NCI-H1105 (cell line): ENCODE measurements at regions not wholly inside any gene's neighbourhood (a gene's known extent, or its start where the extent isn't known, plus 50 kb on each side); places are given as distances from the start of the nearest gene placed in this dataset.

Experiments
- DNase-seq: peaks from one replicate; lab custom pipeline; 2025; lab: John Stamatoyannopoulos, UW

- no peak for DNase-seq
Observed at GRCh38 chr18:6465281-6465680, 50.6 kb upstream of the L3MBTL4 start.

- DNase-seq, result no peak
Observed at GRCh38 chr18:6476190-6476589, 61.5 kb upstream of the L3MBTL4 start.

- no peak for DNase-seq
Observed at GRCh38 chr18:6476880-6477279, 62.2 kb upstream of the L3MBTL4 start.

GRCh38 chr18:6478121-6478520 is 63.4 kb upstream of the L3MBTL4 start:
- DNase-seq, result no peak

GRCh38 chr18:6479699-6480098 is 65.0 kb upstream of the L3MBTL4 start:
- DNase-seq, result no peak

- no peak for DNase-seq
Observed at GRCh38 chr18:6482198-6482977, 67.7 kb upstream of the L3MBTL4 start.

GRCh38 chr18:6484659-6485058 is 69.9 kb upstream of the L3MBTL4 start:
- DNase-seq, result no peak

- DNase-seq, result no peak
Observed at GRCh38 chr18:6486313-6486712, 71.6 kb upstream of the L3MBTL4 start.

GRCh38 chr18:6486764-6487426 is 72.2 kb upstream of the L3MBTL4 start:
- no peak for DNase-seq

GRCh38 chr18:6487968-6488367 is 73.3 kb upstream of the L3MBTL4 start:
- DNase-seq, result no peak

- DNase-seq, result no peak
Observed at GRCh38 chr18:6488956-6489355, 74.2 kb upstream of the L3MBTL4 start.

GRCh38 chr18:6489977-6490376 is 75.3 kb upstream of the L3MBTL4 start:
- no peak for DNase-seq

GRCh38 chr18:6493194-6493593 is 78.5 kb upstream of the L3MBTL4 start:
- DNase-seq, result no peak

GRCh38 chr18:6495536-6495935 is 80.8 kb upstream of the L3MBTL4 start:
- no peak for DNase-seq

- no peak for DNase-seq
Observed at GRCh38 chr18:6497543-6497942, 82.8 kb upstream of the L3MBTL4 start.

- DNase-seq, result no peak
Observed at GRCh38 chr18:6498289-6498856, 83.7 kb upstream of the L3MBTL4 start.

- no peak for DNase-seq
Observed at GRCh38 chr18:6504605-6505497, 90.1 kb upstream of the L3MBTL4 start.

GRCh38 chr18:6505498-6505875 is 90.8 kb upstream of the L3MBTL4 start:
- no peak for DNase-seq

GRCh38 chr18:6509417-6509816 is 94.7 kb upstream of the L3MBTL4 start:
- DNase-seq, result no peak

GRCh38 chr18:6509832-6510231 is 95.1 kb upstream of the L3MBTL4 start:
- no peak for DNase-seq

- no peak for DNase-seq
Observed at GRCh38 chr18:6520901-6521300, 106.2 kb upstream of the L3MBTL4 start.

- no peak for DNase-seq
Observed at GRCh38 chr18:6521803-6522418, 107.2 kb upstream of the L3MBTL4 start.
